ENCODE measurements at regions not wholly inside any gene's neighbourhood (a gene's known extent, or its start where the extent isn't known, plus 50 kb on each side); places are given as distances from the start of the nearest gene placed in this dataset.
A peak's percentile ranks its signal among the peaks of the same experiment; 100 is the strongest.

DNA sequence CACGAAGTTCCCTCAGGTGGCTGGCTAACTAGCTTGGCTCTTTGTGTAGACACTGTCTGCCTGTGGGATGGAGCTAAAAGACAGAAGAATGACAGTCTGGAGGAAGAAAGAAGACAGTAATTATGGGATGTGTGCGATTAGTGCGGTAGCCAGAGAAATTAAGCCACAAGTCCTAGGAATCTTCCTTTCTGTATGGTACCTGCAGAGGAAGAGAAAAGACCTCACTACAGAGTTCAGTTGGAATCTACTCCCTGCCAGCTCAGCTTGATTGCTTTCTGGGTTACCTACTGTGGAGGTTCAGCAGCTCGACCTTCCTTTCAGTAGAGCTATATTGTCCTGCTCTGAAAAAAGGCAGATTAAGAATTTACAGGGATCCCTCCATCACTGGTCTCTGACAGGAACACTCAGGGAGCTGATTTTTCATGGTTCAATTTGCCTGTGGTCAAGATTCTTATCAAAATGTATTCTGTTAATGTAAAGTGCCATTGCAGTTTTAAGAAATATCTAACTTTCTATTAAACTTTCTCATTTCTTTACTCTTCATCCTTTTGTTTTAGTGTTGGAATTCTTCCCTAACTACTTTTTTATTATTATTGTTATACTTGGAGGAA lies 187.2 kb downstream of the CENPW start:
- TF ChIP-seq EZH2phosphoT487 (IDR thresholded peaks at IDR 0.05) (peak; percentile 50), EZH2 (IDR thresholded peaks at IDR 0.05) (no peak), CTCF (IDR thresholded peaks at IDR 0.05) (no peak)
- peak overlapping the region; percentile 4 for H3K4me3 Mint-ChIP-seq
- peaks cover 7% of the 10 kb centered on the region for H3K36me3 Mint-ChIP-seq
- H3K27me3 ChIP-seq: no peaks in the 10 kb centered on the region
- peaks cover 8% of the 10 kb centered on the region for H3K9me3 Mint-ChIP-seq
- no peaks in the 10 kb centered on the region for H3K27me3 Mint-ChIP-seq (ENCODE audit: insufficient read depth, low read depth)
- peaks cover 66% of the 10 kb centered on the region for H3K4me1 ChIP-seq
- H3K4me2 ChIP-seq: peak overlapping the region; percentile 71
- H2AFZ ChIP-seq (replicated peaks): no peak overlapping the region
- H3K36me3 ChIP-seq: peaks cover 4% of the 10 kb centered on the region
- H3K27ac Mint-ChIP-seq: peak overlapping the region; percentile 99
- DNase-seq (ENCODE audit: low spot score): peak; percentile 77
- H3K4me3 ChIP-seq: peak overlapping the region; percentile 21
- no peaks in the 10 kb centered on the region for H3K79me2 ChIP-seq (ENCODE audit: low read depth)
- peaks cover 66% of the 10 kb centered on the region for H3K4me1 Mint-ChIP-seq
- no peaks in the 10 kb centered on the region for H4K20me1 ChIP-seq (ENCODE audit: low read depth)
- H3K9me3 ChIP-seq (ENCODE audit: low read depth): no peaks in the 10 kb centered on the region
- H3K9ac ChIP-seq: no peak overlapping the region
- H3K27ac ChIP-seq: peak overlapping the region; percentile 96
- H3F3A ChIP-seq (ENCODE audit: low read depth): peaks cover 44% of the 10 kb centered on the region

DNA sequence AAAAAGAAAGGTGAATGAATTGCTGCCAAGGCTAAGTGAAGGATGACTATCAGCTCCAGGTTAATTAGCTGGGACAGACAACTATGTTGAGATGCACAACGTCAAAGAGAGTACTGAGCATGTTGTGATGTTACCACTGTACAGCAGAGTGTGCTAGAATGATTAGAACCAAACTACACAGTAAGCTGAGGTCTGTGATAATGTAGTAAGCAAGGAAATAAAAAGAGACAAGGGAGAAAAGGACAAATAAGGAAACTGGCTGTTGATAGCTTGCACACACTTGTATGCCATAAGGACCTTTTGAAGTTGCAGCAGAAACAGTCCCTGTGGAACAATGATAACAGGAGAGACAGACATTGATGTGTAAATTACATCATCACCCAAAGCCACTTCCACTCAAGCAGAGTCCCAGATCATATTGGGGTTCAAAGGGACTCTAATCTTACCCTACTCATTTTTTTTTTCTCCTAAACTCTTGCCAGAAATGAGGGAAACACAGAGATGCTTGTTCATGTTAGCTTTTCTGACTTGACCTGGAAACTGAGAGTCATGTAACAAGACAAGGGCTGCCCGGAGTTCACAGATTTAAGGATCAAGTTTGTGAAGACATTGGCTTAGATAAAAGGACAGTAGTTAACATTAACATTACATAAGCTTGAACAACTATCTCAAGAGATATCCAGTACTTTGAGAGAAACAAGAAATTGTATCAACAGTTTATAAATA lies 189.9 kb downstream of the CENPW start:
- Histone ChIP-seq H3K27ac (no peak overlapping the region), H4K20me1 (ENCODE audit: low read depth) (no peaks in the 10 kb centered on the region), H3K4me2 (no peak overlapping the region), H3K36me3 (no peaks in the 10 kb centered on the region), H2AFZ (replicated peaks) (no peak overlapping the region), H3K4me3 (no peak overlapping the region), H3K9ac (no peak overlapping the region), H3K27me3 (no peaks in the 10 kb centered on the region), H3K4me1 (peaks cover 48% of the 10 kb centered on the region), H3K79me2 (ENCODE audit: low read depth) (no peaks in the 10 kb centered on the region), H3F3A (ENCODE audit: low read depth) (peaks cover 35% of the 10 kb centered on the region), H3K9me3 (ENCODE audit: low read depth) (no peaks in the 10 kb centered on the region)
- Mint-ChIP-seq H3K4me3 (no peak overlapping the region), H3K27me3 (ENCODE audit: insufficient read depth, low read depth) (no peaks in the 10 kb centered on the region), H3K36me3 (peaks cover 8% of the 10 kb centered on the region), H3K4me1 (peaks cover 66% of the 10 kb centered on the region), H3K27ac (peak overlapping the region; percentile 10), H3K9me3 (peaks cover 3% of the 10 kb centered on the region)
- no peak for TF ChIP-seq EZH2 (IDR thresholded peaks at IDR 0.05)
- no peak for TF ChIP-seq CTCF (IDR thresholded peaks at IDR 0.05)
- TF ChIP-seq EZH2phosphoT487 (IDR thresholded peaks at IDR 0.05): no peak
- DNase-seq (ENCODE audit: low spot score): no peak

DNA sequence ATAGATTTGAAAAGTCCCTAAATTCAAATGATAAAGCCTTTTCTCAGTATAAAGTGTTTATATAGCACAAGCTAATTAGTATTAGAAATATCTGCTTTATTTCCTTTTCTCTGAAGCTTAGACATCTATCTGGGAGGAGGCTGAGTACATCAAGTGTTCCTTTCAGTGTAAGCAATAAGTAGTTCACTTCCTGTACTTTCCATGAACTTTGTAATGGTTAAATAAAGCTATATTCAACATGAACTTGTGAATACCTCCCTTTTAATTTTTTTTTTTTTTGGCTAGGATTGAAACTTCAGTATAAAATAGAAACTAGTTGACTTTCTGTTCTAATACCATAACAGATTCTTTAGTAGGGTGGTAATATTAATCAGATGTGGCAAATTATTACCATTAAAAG lies 190.9 kb downstream of the CENPW start:
- no peaks in the 10 kb centered on the region for H3K9me3 ChIP-seq (ENCODE audit: low read depth)
- peaks cover 3% of the 10 kb centered on the region for H3K9me3 Mint-ChIP-seq
- H2AFZ ChIP-seq (replicated peaks): no peak overlapping the region
- H3K4me3 Mint-ChIP-seq: no peak overlapping the region
- H3K27me3 ChIP-seq: no peaks in the 10 kb centered on the region
- peaks cover 8% of the 10 kb centered on the region for H3K36me3 Mint-ChIP-seq
- TF ChIP-seq CTCF (IDR thresholded peaks at IDR 0.05): no peak
- no peak for TF ChIP-seq EZH2phosphoT487 (IDR thresholded peaks at IDR 0.05)
- H3K36me3 ChIP-seq: no peaks in the 10 kb centered on the region
- no peak for DNase-seq (ENCODE audit: low spot score)
- H3K79me2 ChIP-seq (ENCODE audit: low read depth): no peaks in the 10 kb centered on the region
- H3K4me3 ChIP-seq: no peak overlapping the region
- H3K27ac ChIP-seq: no peak overlapping the region
- H3K27me3 Mint-ChIP-seq (ENCODE audit: insufficient read depth, low read depth): no peaks in the 10 kb centered on the region
- no peak overlapping the region for H3K27ac Mint-ChIP-seq
- peaks cover 67% of the 10 kb centered on the region for H3K4me1 Mint-ChIP-seq
- H3K4me1 ChIP-seq: peaks cover 48% of the 10 kb centered on the region
- H3K4me2 ChIP-seq: no peak overlapping the region
- no peak overlapping the region for H3K9ac ChIP-seq
- H3F3A ChIP-seq (ENCODE audit: low read depth): peaks cover 25% of the 10 kb centered on the region
- no peaks in the 10 kb centered on the region for H4K20me1 ChIP-seq (ENCODE audit: low read depth)

Data from neural progenitor cell (in vitro differentiated cells).